NT2/D1 (cell line): ENCODE measurements at regions not wholly inside any gene's neighbourhood (a gene's known extent, or its start where the extent isn't known, plus 50 kb on each side); places are given as distances from the start of the nearest gene placed in this dataset.

Source experiments
- DNase-seq: peaks from one replicate; pipeline ENCODE4 v3.0.0-alpha.2; 2011; ENCODE audit warnings: low read depth, low spot score
- H3K27me3 ChIP-seq: 2 replicates; pipeline ENCODE4 v1.6.0; 2011; ENCODE audit warnings: mild to moderate bottlenecking; ENCODE audit not compliant: insufficient read length, insufficient read depth
- H3K36me3 ChIP-seq: 2 replicates; pipeline ENCODE4 v1.6.1; 2011; ENCODE audit warnings: mild to moderate bottlenecking, low read length, mixed read lengths; ENCODE audit not compliant: insufficient read depth, insufficient read length
- H3K4me1 ChIP-seq: 2 replicates; pipeline ENCODE4 v1.5.1; 2011; ENCODE audit not compliant: insufficient read depth, insufficient read length
- H3K4me3 ChIP-seq: 2 replicates; pipeline ENCODE4 v1.5.1; 2011; ENCODE audit warnings: low read depth; ENCODE audit not compliant: insufficient read length
- H3K9ac ChIP-seq: 2 replicates; pipeline ENCODE4 v1.6.0; 2011; ENCODE audit warnings: low read depth; ENCODE audit not compliant: insufficient read length
- H3K9me3 ChIP-seq: 2 replicates; pipeline ENCODE4 v1.5.1; 2011; ENCODE audit warnings: mild to moderate bottlenecking, low read length; ENCODE audit not compliant: insufficient read depth
- SUZ12 ChIP-seq: IDR thresholded peaks from 2 replicates; pipeline ENCODE4 v1.6.1; 2011; ENCODE audit not compliant: insufficient read length, insufficient read depth; ENCODE audit errors: extremely low read depth
- YY1 ChIP-seq: IDR thresholded peaks from 2 replicates; pipeline ENCODE4 v1.6.1; 2011; ENCODE audit not compliant: insufficient read length, insufficient read depth
- ZNF274 ChIP-seq: IDR thresholded peaks from 2 replicates; pipeline ENCODE4 v1.6.1; 2011; ENCODE audit warnings: mild to moderate bottlenecking, low read depth, low read length

DNA sequence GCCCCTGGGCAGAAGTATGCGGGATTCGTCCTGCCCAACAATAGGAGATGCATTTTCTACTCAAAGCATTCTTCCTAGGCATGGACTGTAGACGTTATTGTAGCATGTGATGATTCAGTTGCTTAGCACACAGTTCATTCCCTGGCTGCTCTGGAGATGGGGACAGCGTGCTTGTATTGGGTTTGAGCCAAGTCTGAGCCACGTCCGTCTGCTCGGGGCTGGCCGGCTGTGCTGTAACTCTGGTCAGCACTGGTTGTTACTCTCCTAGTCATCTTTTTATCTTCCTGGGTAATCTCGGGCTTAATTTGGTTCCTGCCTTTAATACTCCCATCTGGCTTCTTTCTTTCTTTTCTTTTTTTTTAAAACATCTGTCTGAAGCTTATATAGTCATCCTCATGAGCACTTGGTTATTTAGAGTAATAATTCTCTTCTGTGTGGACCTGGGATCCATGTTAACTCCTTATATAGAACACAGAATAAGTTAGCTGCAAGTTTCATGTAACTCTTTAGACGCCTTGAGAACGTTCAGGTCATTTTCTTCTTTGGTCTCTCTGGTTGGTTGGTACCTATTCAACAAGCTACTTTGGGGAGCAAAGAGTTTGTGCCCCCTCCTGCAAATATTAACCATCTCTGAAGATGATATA, 118.8 kb upstream of the RPS23 start:
- Histone ChIP-seq H3K9me3 (no peaks in the 10 kb centered on the region), H3K4me3 (no peak overlapping the region), H3K9ac (no peak overlapping the region), H3K27me3 (no peaks in the 10 kb centered on the region), H3K4me1 (no peaks in the 10 kb centered on the region), H3K36me3 (no peaks in the 10 kb centered on the region)
- no peak for DNase-seq
- TF ChIP-seq SUZ12, result no peak
- no peak for TF ChIP-seq ZNF274
- TF ChIP-seq YY1, result no peak

DNA sequence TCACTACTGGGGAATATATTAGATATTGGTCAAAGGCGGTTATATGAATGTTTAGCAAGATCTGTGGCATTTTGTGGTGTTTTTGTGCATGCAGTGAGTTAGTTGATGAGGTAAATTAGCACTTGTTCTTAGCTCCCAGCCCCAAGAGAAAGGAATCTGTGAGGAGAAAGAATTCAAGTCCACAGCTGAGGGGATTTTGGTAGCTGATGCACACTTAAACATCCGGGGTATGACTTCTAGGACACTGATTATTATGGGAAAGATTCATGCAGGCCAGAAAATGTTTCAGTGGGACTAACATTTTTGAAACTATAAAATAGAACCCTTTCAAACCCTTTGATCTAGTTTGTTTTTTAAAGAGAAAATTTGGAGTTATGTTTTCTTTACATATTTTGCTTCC, 118.2 kb upstream of the RPS23 start:
- no peaks in the 10 kb centered on the region for H3K27me3 ChIP-seq

DNA sequence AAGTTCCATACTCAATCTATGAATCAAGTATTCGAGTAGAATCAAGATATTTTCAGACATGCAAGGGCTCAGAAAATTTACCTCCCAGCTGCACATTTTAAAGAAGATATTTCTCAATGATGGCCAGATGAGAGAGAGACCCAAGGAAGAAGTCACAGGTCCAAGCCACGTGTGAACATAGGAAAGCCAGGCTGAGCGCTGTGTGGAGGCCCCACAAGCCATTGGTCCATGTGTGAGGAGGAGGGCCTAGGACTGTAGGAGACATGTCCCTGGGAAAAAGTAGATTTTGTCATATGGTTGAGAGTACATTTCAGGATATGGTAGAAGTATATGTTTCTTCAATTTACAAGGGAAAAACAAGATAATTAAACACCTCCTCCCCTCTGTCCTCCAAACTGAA, 115.8 kb upstream of the RPS23 start:
- no peaks in the 10 kb centered on the region for H3K36me3 ChIP-seq
- H3K9ac ChIP-seq, result no peak overlapping the region
- H3K9me3 ChIP-seq, result no peaks in the 10 kb centered on the region
- no peak for TF ChIP-seq SUZ12
- TF ChIP-seq ZNF274, result no peak
- TF ChIP-seq YY1, result no peak
- no peaks in the 10 kb centered on the region for H3K27me3 ChIP-seq
- H3K4me3 ChIP-seq, result no peak overlapping the region
- no peaks in the 10 kb centered on the region for H3K4me1 ChIP-seq
- DNase-seq, result no peak

More for the DNA sequence above, 118.2 kb upstream of the RPS23 start:
- no peaks in the 10 kb centered on the region for H3K36me3 ChIP-seq
- H3K9ac ChIP-seq, result no peak overlapping the region
- no peaks in the 10 kb centered on the region for H3K4me1 ChIP-seq
- DNase-seq, result no peak
- H3K4me3 ChIP-seq, result no peak overlapping the region
- no peak for TF ChIP-seq SUZ12
- no peak for TF ChIP-seq YY1
- TF ChIP-seq ZNF274, result no peak
- no peaks in the 10 kb centered on the region for H3K9me3 ChIP-seq

DNA sequence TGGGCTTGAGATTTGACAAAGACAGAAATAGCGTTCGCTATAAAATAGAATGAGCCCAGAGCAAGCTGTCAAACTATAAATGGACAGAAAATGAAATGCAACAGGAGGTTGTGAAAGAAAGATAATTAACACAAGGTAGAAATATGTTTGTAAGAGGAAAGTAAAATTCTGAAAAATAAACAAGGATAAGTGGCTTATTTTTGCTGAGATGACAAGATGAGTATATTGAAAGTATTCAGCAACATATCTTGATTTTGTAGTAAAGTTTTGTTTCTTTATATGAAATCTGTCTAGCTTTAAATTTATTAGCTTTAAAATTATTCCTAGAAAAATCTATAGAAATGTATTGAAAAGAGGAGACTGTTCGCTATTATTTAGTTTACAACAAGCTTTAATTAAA, 111.9 kb upstream of the RPS23 start:
- Histone ChIP-seq H3K36me3 (no peaks in the 10 kb centered on the region), H3K9me3 (no peaks in the 10 kb centered on the region), H3K27me3 (no peaks in the 10 kb centered on the region), H3K4me1 (no peaks in the 10 kb centered on the region), H3K9ac (no peak overlapping the region), H3K4me3 (no peak overlapping the region)
- DNase-seq, result no peak
- TF ChIP-seq SUZ12 (no peak), ZNF274 (no peak), YY1 (no peak)

DNA sequence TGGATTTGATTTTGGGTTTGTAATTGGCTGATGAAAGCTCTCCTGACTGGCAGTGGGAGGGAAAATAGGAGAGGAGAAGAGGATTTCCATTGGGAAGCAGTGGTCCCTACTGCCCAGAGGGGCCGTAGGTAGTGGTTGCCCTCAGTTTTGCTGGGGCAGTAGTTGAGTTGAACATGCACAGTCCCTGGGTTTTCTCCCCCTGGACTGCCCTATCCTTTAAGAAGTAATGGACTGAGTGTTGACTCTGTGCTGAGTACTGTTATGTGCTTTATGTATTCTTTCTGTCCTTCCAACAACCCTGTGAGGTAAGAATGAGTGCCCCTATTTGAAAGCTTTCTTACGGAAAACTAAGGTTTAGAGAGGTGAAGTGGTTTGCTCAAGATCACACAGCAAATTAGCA, 111.2 kb upstream of the RPS23 start:
- H3K4me1 ChIP-seq, result no peaks in the 10 kb centered on the region
- no peaks in the 10 kb centered on the region for H3K36me3 ChIP-seq
- no peaks in the 10 kb centered on the region for H3K27me3 ChIP-seq
- no peak overlapping the region for H3K4me3 ChIP-seq
- no peak overlapping the region for H3K9ac ChIP-seq
- no peak for TF ChIP-seq SUZ12
- no peak for TF ChIP-seq ZNF274
- no peak for TF ChIP-seq YY1
- H3K9me3 ChIP-seq, result no peaks in the 10 kb centered on the region
- DNase-seq, result no peak

DNA sequence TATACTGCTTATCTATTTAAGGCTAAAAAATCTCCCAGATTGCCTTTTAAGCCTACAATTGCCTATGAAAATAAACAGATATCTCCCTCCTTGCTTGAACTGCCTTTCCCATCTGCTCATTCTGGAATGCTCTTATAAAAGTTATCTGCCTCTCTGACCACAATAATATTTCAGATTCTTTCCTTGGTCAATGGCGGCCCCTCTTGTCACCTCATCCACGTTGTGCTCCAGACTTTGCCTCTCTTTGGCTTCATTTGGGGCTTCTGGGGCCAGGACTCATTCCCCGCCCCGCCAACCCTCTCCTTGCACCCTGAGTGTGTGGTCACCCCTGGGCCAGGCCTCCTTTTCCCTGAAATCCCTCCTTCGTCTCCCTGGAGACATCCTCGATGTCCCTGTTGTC, 110.0 kb upstream of the RPS23 start:
- Histone ChIP-seq H3K4me1 (no peaks in the 10 kb centered on the region), H3K9ac (no peak overlapping the region), H3K4me3 (no peak overlapping the region), H3K27me3 (no peaks in the 10 kb centered on the region), H3K36me3 (no peaks in the 10 kb centered on the region), H3K9me3 (no peaks in the 10 kb centered on the region)
- DNase-seq, result no peak
- TF ChIP-seq ZNF274 (no peak), SUZ12 (no peak), YY1 (no peak)

DNA sequence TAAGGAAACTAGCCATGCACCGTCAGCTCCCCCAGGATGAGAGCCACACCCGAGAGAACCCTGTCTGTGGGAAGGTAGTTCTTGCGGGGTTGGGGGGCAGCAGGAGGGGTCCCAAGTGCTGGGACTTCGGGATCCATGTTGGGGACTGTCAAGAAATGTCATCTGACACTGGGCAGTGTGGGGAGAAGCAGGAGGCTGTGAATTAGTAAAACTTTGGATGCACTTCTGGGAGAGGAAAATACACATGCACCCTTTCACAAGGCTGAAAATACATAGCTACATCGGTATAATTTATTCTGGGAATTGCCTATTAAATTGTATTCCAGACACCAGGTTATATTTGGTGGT, 109.6 kb upstream of the RPS23 start:
- Histone ChIP-seq H3K4me3 (no peak overlapping the region), H3K9ac (no peak overlapping the region), H3K9me3 (no peaks in the 10 kb centered on the region), H3K4me1 (no peaks in the 10 kb centered on the region), H3K36me3 (no peaks in the 10 kb centered on the region), H3K27me3 (no peaks in the 10 kb centered on the region)
- no peak for DNase-seq
- TF ChIP-seq SUZ12 (no peak), YY1 (no peak), ZNF274 (no peak)
